ENCODE measurements at regions not wholly inside any gene's neighbourhood (a gene's known extent, or its start where the extent isn't known, plus 50 kb on each side); places are given as distances from the start of the nearest gene placed in this dataset.
A peak's percentile ranks its signal among the peaks of the same experiment; 100 is the strongest.

DNA sequence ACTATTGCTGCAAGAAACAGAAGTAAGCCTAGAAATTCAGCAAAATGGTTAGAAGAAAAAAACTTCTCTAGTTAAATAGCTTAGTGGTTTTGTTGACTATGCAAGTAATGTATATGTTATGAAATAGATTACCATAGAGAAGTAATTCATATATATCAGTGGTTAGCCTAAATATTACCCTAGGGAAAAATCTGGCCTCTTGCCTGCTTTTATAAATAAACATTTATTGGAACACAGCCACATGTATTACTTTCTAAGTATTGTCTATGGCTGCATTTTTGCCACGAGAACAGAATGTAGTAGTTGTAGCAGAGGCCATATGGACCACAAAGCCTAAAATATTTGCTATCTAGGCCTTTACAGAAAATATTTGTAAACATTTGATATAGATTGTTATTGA, 1471.7 kb upstream of the PRR20A start:
- no peak overlapping the region for H3K27ac ChIP-seq (ENCODE audit: insufficient read depth, low read length)
- TF ChIP-seq CTCF (conservative IDR thresholded peaks at IDR 0.05 in 1 of 2, IDR thresholded peaks at IDR 0.05 in 1 of 2; ENCODE audit: low read depth in 1 of 2, low read length in 2 of 2) (no peak), EZH2 (IDR thresholded peaks at IDR 0.05; ENCODE audit: low read length, missing control alignments) (no peak)
- H2AFZ ChIP-seq (ENCODE audit: low read length): no peak overlapping the region
- H3K4me2 ChIP-seq (ENCODE audit: extremely low read depth, insufficient read depth, low read length): no peak overlapping the region
- no peaks in the 10 kb centered on the region for H3K79me2 ChIP-seq (ENCODE audit: control insufficient read depth, insufficient read depth, low read length)
- no peaks in the 10 kb centered on the region for H3K36me3 ChIP-seq (ENCODE audit: control insufficient read depth, insufficient read depth, low read length)
- H3K4me1 ChIP-seq (ENCODE audit: control insufficient read depth, extremely low read depth, insufficient read depth, low read length): no peaks in the 10 kb centered on the region
- H4K20me1 ChIP-seq (ENCODE audit: control insufficient read depth, extremely low read depth, insufficient read depth, low read length): no peaks in the 10 kb centered on the region
- no peaks in the 10 kb centered on the region for H3K9me3 ChIP-seq (ENCODE audit: control insufficient read depth, insufficient read depth, low read depth, low read length)
- no peaks in the 10 kb centered on the region for H3K27me3 ChIP-seq (ENCODE audit: control insufficient read depth, insufficient read depth, low read length)
- H3K9ac ChIP-seq (ENCODE audit: insufficient read depth, low read length): no peak overlapping the region
- peak in 1 of 2 donors; percentile 49 for DNase-seq (ENCODE audit: low read depth in 2 of 2)
- H3K4me3 ChIP-seq (replicated peaks in 1 of 4; ENCODE audit: control extremely low read depth in 1 of 4, insufficient read depth in 1 of 4, low read depth in 3 of 4, low read length in 4 of 4): no peak overlapping the region

DNA sequence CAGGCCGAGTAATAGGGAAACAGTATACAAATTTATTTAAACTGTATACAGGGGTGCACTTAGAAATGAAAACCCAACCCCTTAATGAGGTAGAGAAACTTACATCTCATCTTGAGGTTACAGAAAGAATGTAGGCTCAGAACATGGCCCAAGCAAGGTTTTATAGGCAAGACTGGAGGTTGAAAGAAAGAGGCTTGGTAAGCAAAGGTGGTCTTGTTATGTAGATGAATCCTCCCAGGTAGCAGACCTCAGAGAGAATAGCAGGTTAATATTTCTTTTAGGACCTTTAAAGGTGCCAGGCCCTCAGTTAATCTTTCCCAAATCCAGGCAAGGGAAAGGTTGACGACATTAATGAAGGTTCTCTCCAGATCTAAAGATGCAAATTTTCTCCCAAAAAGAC, 1466.8 kb upstream of the PRR20A start:
- H3K36me3 ChIP-seq (ENCODE audit: control insufficient read depth, insufficient read depth, low read length): no peaks in the 10 kb centered on the region
- no peak overlapping the region for H3K9ac ChIP-seq (ENCODE audit: insufficient read depth, low read length)
- no peak overlapping the region for H2AFZ ChIP-seq (ENCODE audit: low read length)
- no peaks in the 10 kb centered on the region for H3K4me1 ChIP-seq (ENCODE audit: control insufficient read depth, extremely low read depth, insufficient read depth, low read length)
- no peak overlapping the region for H3K4me2 ChIP-seq (ENCODE audit: extremely low read depth, insufficient read depth, low read length)
- no peaks in the 10 kb centered on the region for H3K79me2 ChIP-seq (ENCODE audit: control insufficient read depth, insufficient read depth, low read length)
- TF ChIP-seq CTCF (conservative IDR thresholded peaks at IDR 0.05 in 1 of 2, IDR thresholded peaks at IDR 0.05 in 1 of 2; ENCODE audit: low read depth in 1 of 2, low read length in 2 of 2) (no peak), EZH2 (IDR thresholded peaks at IDR 0.05; ENCODE audit: low read length, missing control alignments) (no peak)
- no peaks in the 10 kb centered on the region for H4K20me1 ChIP-seq (ENCODE audit: control insufficient read depth, extremely low read depth, insufficient read depth, low read length)
- no peak overlapping the region for H3K27ac ChIP-seq (ENCODE audit: insufficient read depth, low read length)
- H3K9me3 ChIP-seq (ENCODE audit: control insufficient read depth, insufficient read depth, low read depth, low read length): no peaks in the 10 kb centered on the region
- H3K27me3 ChIP-seq (ENCODE audit: control insufficient read depth, insufficient read depth, low read length): no peaks in the 10 kb centered on the region
- H3K4me3 ChIP-seq (replicated peaks in 1 of 4; ENCODE audit: control extremely low read depth in 1 of 4, insufficient read depth in 1 of 4, low read depth in 3 of 4, low read length in 4 of 4): no peak overlapping the region
- DNase-seq (ENCODE audit: low read depth in 2 of 2): no peak

DNA sequence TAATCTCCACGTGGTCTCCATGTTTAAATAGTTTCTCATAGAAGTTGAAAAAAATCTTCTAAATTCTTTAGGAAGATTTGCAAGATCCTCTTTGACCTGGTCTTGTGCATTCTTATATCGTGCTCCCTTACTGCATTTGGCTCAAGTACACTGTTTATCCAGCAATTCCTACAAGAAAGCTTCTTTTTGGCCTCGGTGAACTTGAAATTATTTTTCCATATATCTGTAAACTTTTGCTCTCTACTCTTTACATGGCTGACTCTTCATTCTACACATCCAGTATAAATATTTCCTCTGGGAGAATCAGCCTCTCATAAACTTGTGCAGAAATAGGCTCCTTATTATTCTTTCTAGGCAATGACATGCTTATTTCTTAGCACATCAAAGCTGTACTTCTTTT, 1457.9 kb upstream of the PRR20A start:
- Histone ChIP-seq H3K4me3 (replicated peaks in 1 of 4; ENCODE audit: control extremely low read depth in 1 of 4, insufficient read depth in 1 of 4, low read depth in 3 of 4, low read length in 4 of 4) (no peak overlapping the region), H2AFZ (ENCODE audit: low read length) (no peak overlapping the region), H3K9me3 (ENCODE audit: control insufficient read depth, insufficient read depth, low read depth, low read length) (no peaks in the 10 kb centered on the region), H4K20me1 (ENCODE audit: control insufficient read depth, extremely low read depth, insufficient read depth, low read length) (no peaks in the 10 kb centered on the region), H3K9ac (ENCODE audit: insufficient read depth, low read length) (no peak overlapping the region), H3K27ac (ENCODE audit: insufficient read depth, low read length) (no peak overlapping the region), H3K79me2 (ENCODE audit: control insufficient read depth, insufficient read depth, low read length) (no peaks in the 10 kb centered on the region), H3K4me1 (ENCODE audit: control insufficient read depth, extremely low read depth, insufficient read depth, low read length) (no peaks in the 10 kb centered on the region), H3K4me2 (ENCODE audit: extremely low read depth, insufficient read depth, low read length) (no peak overlapping the region), H3K27me3 (ENCODE audit: control insufficient read depth, insufficient read depth, low read length) (no peaks in the 10 kb centered on the region), H3K36me3 (ENCODE audit: control insufficient read depth, insufficient read depth, low read length) (no peaks in the 10 kb centered on the region)
- TF ChIP-seq CTCF (conservative IDR thresholded peaks at IDR 0.05 in 1 of 2, IDR thresholded peaks at IDR 0.05 in 1 of 2; ENCODE audit: low read depth in 1 of 2, low read length in 2 of 2): no peak
- no peak for TF ChIP-seq EZH2 (IDR thresholded peaks at IDR 0.05; ENCODE audit: low read length, missing control alignments)
- no peak for DNase-seq (ENCODE audit: low read depth in 2 of 2)
